ENCODE measurements at regions not wholly inside any gene's neighbourhood (a gene's known extent, or its start where the extent isn't known, plus 50 kb on each side); places are given as distances from the start of the nearest gene placed in this dataset.

- Histone ChIP-seq H3K4me3 (no peak overlapping the region), H3K9me3 (no peaks in the 10 kb centered on the region), H3K27me3 (no peaks in the 10 kb centered on the region), H3K4me1 (peaks cover 0 to 2% of the 10 kb centered on the region in 2 donors), H3K36me3 (no peaks in the 10 kb centered on the region), H3K27ac (no peak overlapping the region)
- no peak for TF ChIP-seq CTCF (IDR thresholded peaks at IDR 0.05)
- DNase-seq (ENCODE audit: low spot score in 2 of 2): no peak
- intact Hi-C loops (cut with DNase I): no loop called here
Observed at GRCh38 chr13:73251626-73252265, 192.9 kb downstream of the KLF5 start.

DNA sequence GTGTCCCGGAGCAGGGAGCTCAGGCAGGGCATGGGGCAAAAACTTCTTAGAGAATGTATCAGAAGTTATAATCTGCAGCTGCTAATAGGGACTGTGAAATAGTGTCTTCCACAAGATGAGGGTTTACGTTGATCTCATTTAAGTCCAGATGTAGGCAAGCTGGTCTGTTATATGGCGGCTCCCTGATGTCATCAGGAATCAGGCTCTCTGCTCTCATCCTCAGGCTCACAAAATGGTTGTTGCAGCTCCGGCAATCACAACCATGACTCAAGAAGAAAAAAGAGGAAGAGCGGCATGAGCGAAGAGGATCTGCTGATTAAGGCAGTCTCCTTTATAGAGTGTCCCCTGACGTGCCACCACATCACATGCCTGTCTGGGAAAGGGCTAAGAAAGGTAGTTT is 191.3 kb downstream of the KLF5 start:
- H3K4me3 ChIP-seq: no peak overlapping the region
- no peak for TF ChIP-seq CTCF (IDR thresholded peaks at IDR 0.05)
- intact Hi-C loops (cut with DNase I): no loop called here

GRCh38 chr13:73248711-73249580 is 190.1 kb downstream of the KLF5 start:
- no peaks in the 10 kb centered on the region for H3K27me3 ChIP-seq
- no peak for TF ChIP-seq CTCF (IDR thresholded peaks at IDR 0.05)
- intact Hi-C loops (cut with DNase I): no loop called here
- H3K36me3 ChIP-seq: no peaks in the 10 kb centered on the region
- no peak for DNase-seq (ENCODE audit: low spot score in 2 of 2)
- no peak overlapping the region for H3K4me3 ChIP-seq
- peaks cover 0 to 2% of the 10 kb centered on the region in 2 donors for H3K4me1 ChIP-seq
- H3K9me3 ChIP-seq: no peaks in the 10 kb centered on the region
- no peak overlapping the region for H3K27ac ChIP-seq

More for the DNA sequence above, 191.3 kb downstream of the KLF5 start:
- Histone ChIP-seq H3K9me3 (no peaks in the 10 kb centered on the region), H3K27me3 (no peaks in the 10 kb centered on the region), H3K27ac (no peak overlapping the region), H3K4me1 (peaks cover 0 to 2% of the 10 kb centered on the region in 2 donors), H3K36me3 (no peaks in the 10 kb centered on the region)
- no peak for DNase-seq (ENCODE audit: low spot score in 2 of 2)

- DNase-seq (ENCODE audit: low spot score in 2 of 2): no peak
- no peak for TF ChIP-seq CTCF (IDR thresholded peaks at IDR 0.05)
- intact Hi-C loops (cut with DNase I): no loop called here
- no peak overlapping the region for H3K4me3 ChIP-seq
- H3K36me3 ChIP-seq: no peaks in the 10 kb centered on the region
- no peaks in the 10 kb centered on the region for H3K27me3 ChIP-seq
- no peak overlapping the region for H3K27ac ChIP-seq
- no peaks in the 10 kb centered on the region for H3K9me3 ChIP-seq
- H3K4me1 ChIP-seq: peaks cover 0 to 2% of the 10 kb centered on the region in 2 donors
Observed at GRCh38 chr13:73248154-73248553, 189.3 kb downstream of the KLF5 start.

GRCh38 chr13:73245246-73245645 is 186.4 kb downstream of the KLF5 start:
- intact Hi-C loops (cut with DNase I): no loop called here
- Histone ChIP-seq H3K4me3 (no peak overlapping the region), H3K27me3 (no peaks in the 10 kb centered on the region), H3K4me1 (no peaks in the 10 kb centered on the region), H3K36me3 (no peaks in the 10 kb centered on the region), H3K9me3 (no peaks in the 10 kb centered on the region), H3K27ac (no peak overlapping the region)
- no peak for TF ChIP-seq CTCF (IDR thresholded peaks at IDR 0.05)
- DNase-seq (ENCODE audit: low spot score in 2 of 2): no peak
